ENCODE measurements at regions not wholly inside any gene's neighbourhood (a gene's known extent, or its start where the extent isn't known, plus 50 kb on each side); places are given as distances from the start of the nearest gene placed in this dataset.

GRCh38 chr14:75363130-75363529 is 64.7 kb upstream of the JDP2 start:
- TF ChIP-seq CTCF (IDR thresholded peaks at IDR 0.05): no peak
- TF ChIP-seq POLR2A (IDR thresholded peaks at IDR 0.05): no peak
